HepG2 (cell line): ENCODE measurements at regions not wholly inside any gene's neighbourhood (a gene's known extent, or its start where the extent isn't known, plus 50 kb on each side); places are given as distances from the start of the nearest gene placed in this dataset.

Experiments used
- ATAC-seq: fragments of 200-7000 bp; cut with Tn5 transposase; 3 replicates; pipeline ENCODE4 v1.9.1; 2020; ENCODE audit warnings: mild to moderate bottlenecking, moderate library complexity
- BruUV-seq: library from RNA; stranded (reverse); fragments of 400-500 nt; replicated peaks from 2 replicates; lab custom pipeline; 2021; lab: Mats Ljungman, UMichigan
- CTCF ChIA-PET: fragments of 300-600 bp; formaldehyde crosslinking; extraction: SDS; loops from one replicate; lab custom pipeline; 2021; ENCODE audit warnings: low total read pairs, inconsistent platforms, low intra/inter-chr PET ratio; lab: Yijun Ruan, JAX
- POLR2A ChIA-PET: fragments of 350-600 bp; sonication (Branson Sonifier 250); formaldehyde crosslinking; loops from one replicate; lab custom pipeline; 2020; ENCODE audit warnings: antibody characterized with exemption, inconsistent platforms; lab: Yijun Ruan, JAX
- DNase-seq: peaks from one replicate; pipeline ENCODE4 v3.0.0-alpha.2; 2015; ENCODE audit warnings: low spot score
- FAIRE-seq: peaks from 3 replicates; lab custom pipeline; 2011; peaks lifted over from hg19 to GRCh38; lab: Jason Lieb, UNC
- H2AFZ ChIP-seq: one replicate; pipeline ENCODE4 v1.6.1; 2011; ENCODE audit warnings: low read length, inconsistent platforms
- H3K27ac ChIP-seq: fragments of 300-600 bp; 3 replicates; pipeline ENCODE4 v1.8.0; 2011; ENCODE audit warnings: mixed run types, mild to moderate bottlenecking, mixed read lengths, low read length, inconsistent platforms; ENCODE audit not compliant: insufficient read depth; ENCODE audit errors: extremely low read length
- H3K27me3 ChIP-seq, 2 experiments: fragments of 200-600 bp in 1 of 2; 2 replicates in 1 of 2; 3 replicates in 1 of 2; pipeline versions ENCODE4 v1.6.0 to v1.8.0; 2011; ENCODE audit warnings: low read length in 2 of 2, mild to moderate bottlenecking in 2 of 2, moderate library complexity in 2 of 2, inconsistent platforms in 1 of 2; ENCODE audit not compliant: insufficient read depth in 2 of 2, control insufficient read depth in 1 of 2
- H3K36me3 ChIP-seq, 2 experiments: fragments of 200-600 bp in 1 of 2; replicated peaks in 1 of 2; 2 replicates in 1 of 2; 3 replicates in 1 of 2; pipeline versions ENCODE4 v1.5.1 to v1.8.0; 2011; ENCODE audit warnings: low read length in 2 of 2, inconsistent platforms in 1 of 2; ENCODE audit not compliant: insufficient read depth in 2 of 2, control insufficient read depth in 1 of 2
- H3K4me1 ChIP-seq: 2 replicates; pipeline ENCODE4 v1.5.1; 2012; ENCODE audit warnings: low read length, inconsistent platforms; ENCODE audit not compliant: insufficient read depth
- H3K4me2 ChIP-seq: 2 replicates; pipeline ENCODE4 v1.6.0; 2011; ENCODE audit warnings: low read depth, low read length, inconsistent platforms
- H3K4me3 ChIP-seq, 3 experiments: fragments of 200-600 bp in 1 of 3; sonication (generic), shearing (Covaris generic) in 1 of 3; replicated peaks in 1 of 3; 2 replicates each; pipeline ENCODE4 v1.5.1; 2011 to 2016; ENCODE audit warnings: low read length in 3 of 3, inconsistent platforms in 2 of 3, low read depth in 2 of 3, mild to moderate bottlenecking in 2 of 3, control low read depth in 1 of 3, mixed read lengths in 1 of 3; ENCODE audit not compliant: insufficient read depth in 1 of 3
- H3K79me2 ChIP-seq: one replicate; pipeline ENCODE4 v1.6.1; 2011; ENCODE audit warnings: low read length, inconsistent platforms; ENCODE audit not compliant: insufficient read depth
- H3K9ac ChIP-seq: 2 replicates; pipeline ENCODE4 v1.6.0; 2011; ENCODE audit warnings: mild to moderate bottlenecking, low read depth, low read length, inconsistent platforms; ENCODE audit not compliant: insufficient read depth
- H3K9me3 ChIP-seq: 2 replicates; pipeline ENCODE4 v1.5.1; 2012; ENCODE audit warnings: mild to moderate bottlenecking, low read length
- H4K20me1 ChIP-seq: 2 replicates; pipeline ENCODE4 v1.6.0; 2011; ENCODE audit warnings: inconsistent platforms, mild to moderate bottlenecking, low read length, moderate library complexity; ENCODE audit not compliant: insufficient read depth
- EP300 ChIP-seq, 3 experiments: sonication (generic) in 1 of 3; formaldehyde crosslinking in 1 of 3; IDR thresholded peaks; 2 replicates each; pipeline versions ENCODE4 v1.5.1 to v1.6.1; 2011 to 2020; ENCODE audit warnings: low read depth in 2 of 3, low read length in 2 of 3, borderline replicate concordance in 1 of 3, improper control_type of control experiment in 1 of 3, mild to moderate bottlenecking in 1 of 3, missing genetic modification reagents in 1 of 3, moderate library complexity in 1 of 3
- HCFC1 ChIP-seq: fragments of 150-350 bp; IDR thresholded peaks from 2 replicates; pipeline ENCODE4 v1.6.1; 2014; ENCODE audit warnings: low read depth, low read length
- MXI1 ChIP-seq: IDR thresholded peaks from 3 replicates; pipeline ENCODE4 v1.6.1; 2012; ENCODE audit warnings: low read depth, low read length, inconsistent platforms, borderline replicate concordance
- MYC ChIP-seq: sonication (generic); formaldehyde crosslinking; IDR thresholded peaks from 2 replicates; pipeline ENCODE4 v1.9.0; 2021; ENCODE audit warnings: missing genetic modification reagents, borderline replicate concordance
- MZF1 ChIP-seq: sonication (generic); formaldehyde crosslinking; IDR thresholded peaks from 2 replicates; pipeline ENCODE4 v1.8.1; 2023; ENCODE audit warnings: mild to moderate bottlenecking, missing genetic modification reagents, borderline replicate concordance
- NFRKB ChIP-seq: fragments of 450-650 bp; IDR thresholded peaks from 2 replicates; pipeline ENCODE4 v1.6.1; 2017
- SCMH1 ChIP-seq: sonication (generic); formaldehyde crosslinking; IDR thresholded peaks from 2 replicates; pipeline ENCODE4 v1.9.0; 2021; ENCODE audit warnings: missing genetic modification reagents, mild to moderate bottlenecking, borderline replicate concordance
- SIX4 ChIP-seq: sonication (generic); formaldehyde crosslinking; IDR thresholded peaks from 2 replicates; pipeline ENCODE4 v1.4.0; 2020; ENCODE audit warnings: missing genetic modification reagents
- ZNF296 ChIP-seq: sonication (generic); formaldehyde crosslinking; conservative IDR thresholded peaks from 2 replicates; pipeline ENCODE4 v1.5.0; 2020; ENCODE audit warnings: mild to moderate bottlenecking, missing genetic modification reagents
- ZNF407 ChIP-seq: sonication (generic); formaldehyde crosslinking; IDR thresholded peaks from one replicate; pipeline ENCODE4 v1.5.1; 2020; ENCODE audit warnings: mild to moderate bottlenecking, missing genetic modification reagents; ENCODE audit errors: not compliant biosample characterization
- WGBS: methylation state at CpG from one replicate; pipeline ENCODE4 v1.1.6; 2017; ENCODE audit warnings: low lambda C conversion rate; 5-methylcytosine and 5-hydroxymethylcytosine counted together
- in situ Hi-C: cut with HindIII; loops from 2 replicates; pipeline ENCODE4 v1.10.0; 2017; ENCODE audit warnings: low pct_unique_long_range_greater_than_20kb; ENCODE audit not compliant: extremely low pct_ligation_motif_present
- intact Hi-C: fragments of 100-400 bp; cut with micrococcal nuclease; formaldehyde crosslinking; loops from one replicate; pipeline ENCODE4 v1.10.0; 2022; ENCODE audit not compliant: unreplicated experiment

- POLR2A ChIA-PET: no interaction called here
- no peak for DNase-seq
These were observed 265.1 kb downstream of the ZEB1 start for GRCh38 chr10:31584098-31584631.

GRCh38 chr10:31583293-31583692, 264.3 kb downstream of the ZEB1 start:
- H3K9ac ChIP-seq: no peak overlapping the region
- 54% methylated on average over 6 of the region's 6 CpGs for WGBS
- no peak overlapping the region for H2AFZ ChIP-seq
- H3K27ac ChIP-seq: no peak overlapping the region
- H3K27me3 ChIP-seq: peaks cover 0 to 23% of the 10 kb centered on the region in 2 experiments; a peak in 3 of 5 replicates
- H3K4me1 ChIP-seq: no peaks in the 10 kb centered on the region
- no peak overlapping the region for H3K4me3 ChIP-seq
- no peak for ATAC-seq
- no peaks in the 10 kb centered on the region for H3K79me2 ChIP-seq
- H3K9me3 ChIP-seq: no peaks in the 10 kb centered on the region
- H3K4me2 ChIP-seq: no peak overlapping the region
- no peak for FAIRE-seq
- ChIA-PET POLR2A (no interaction called here), CTCF (no interaction called here)
- in situ Hi-C loops (no loop called here), intact Hi-C loops (no loop called here)
- no peak for DNase-seq
- H4K20me1 ChIP-seq: no peaks in the 10 kb centered on the region
- no peaks in the 10 kb centered on the region for H3K36me3 ChIP-seq
- BruUV-seq: no TSS peak
- TF ChIP-seq MZF1 (CRISPR knock-in tag): no peak
- no peak for TF ChIP-seq SIX4 (CRISPR knock-in tag)
- no peak for TF ChIP-seq HCFC1
- no peak for TF ChIP-seq EP300 (IDR thresholded peaks at IDR 0.05; ENCODE audit: low read depth in 2 of 2, low read length in 2 of 2)
- TF ChIP-seq EP300 (CRISPR knock-in tag; IDR thresholded peaks at IDR 0.05; ENCODE audit: borderline replicate concordance): no peak
- no peak for TF ChIP-seq ZNF407
- no peak for TF ChIP-seq NFRKB
- TF ChIP-seq MYC (CRISPR knock-in tag): no peak
- no peak for TF ChIP-seq MXI1

More at GRCh38 chr10:31584098-31584631, 265.1 kb downstream of the ZEB1 start:
- no peak overlapping the region for H3K9ac ChIP-seq
- H3K9me3 ChIP-seq: no peaks in the 10 kb centered on the region
- TF ChIP-seq SCMH1 (CRISPR knock-in tag): no peak
- no peak for TF ChIP-seq ZNF296 (CRISPR knock-in tag)
- ATAC-seq (no peak), FAIRE-seq (no peak)
- H3K4me1 ChIP-seq: no peaks in the 10 kb centered on the region
- no peak overlapping the region for H2AFZ ChIP-seq
- WGBS: 21% methylated on average over 4 of the region's 12 CpGs
- H3K36me3 ChIP-seq: no peaks in the 10 kb centered on the region
- no TSS peak for BruUV-seq
- peaks cover 0 to 23% of the 10 kb centered on the region in 2 experiments; a peak in 3 of 5 replicates for H3K27me3 ChIP-seq
- H3K79me2 ChIP-seq: no peaks in the 10 kb centered on the region
- CTCF ChIA-PET: no interaction called here
- in situ Hi-C loops (no loop called here), intact Hi-C loops (no loop called here)
- no peak overlapping the region for H3K27ac ChIP-seq
- no peak overlapping the region for H3K4me2 ChIP-seq
- no peak overlapping the region for H3K4me3 ChIP-seq
- no peaks in the 10 kb centered on the region for H4K20me1 ChIP-seq
